ENCODE measurements at regions not wholly inside any gene's neighbourhood (a gene's known extent, or its start where the extent isn't known, plus 50 kb on each side); places are given as distances from the start of the nearest gene placed in this dataset.

GRCh38 chr4:126446917-126447316, 1132.2 kb downstream of the FAT4 start:
- H3K36me3 ChIP-seq (replicated peaks; ENCODE audit: low read depth, low read length) = no peaks in the 10 kb centered on the region
- no peak overlapping the region for H2AFZ ChIP-seq (ENCODE audit: low read depth, low read length)
- H4K20me1 ChIP-seq (ENCODE audit: insufficient read depth, low read length) = no peaks in the 10 kb centered on the region
- TF ChIP-seq CTCF (IDR thresholded peaks at IDR 0.05; ENCODE audit: low read depth, low read length) (no peak), EZH2phosphoT487 (IDR thresholded peaks at IDR 0.05; ENCODE audit: low read depth) (no peak)
- no peaks in the 10 kb centered on the region for H3K27me3 ChIP-seq (ENCODE audit: low read depth, low read length)
- no peak overlapping the region for H3K4me2 ChIP-seq (ENCODE audit: low read length)
- no peak overlapping the region for H3K4me3 ChIP-seq (ENCODE audit: low read length)
- H3K27ac ChIP-seq (ENCODE audit: low read length) = no peak overlapping the region
- H3K9ac ChIP-seq (ENCODE audit: low read length) = no peak overlapping the region
- no peaks in the 10 kb centered on the region for H3K9me3 ChIP-seq (ENCODE audit: insufficient read depth, low read length)
- no peaks in the 10 kb centered on the region for H3K79me2 ChIP-seq (ENCODE audit: low read length)
- no peaks in the 10 kb centered on the region for H3K4me1 ChIP-seq (ENCODE audit: low read length)

GRCh38 chr4:126448086-126448845, 1133.5 kb downstream of the FAT4 start:
- Histone ChIP-seq H3K36me3 (replicated peaks; ENCODE audit: low read depth, low read length) (no peaks in the 10 kb centered on the region), H3K4me3 (ENCODE audit: low read length) (no peak overlapping the region), H3K4me1 (ENCODE audit: low read length) (no peaks in the 10 kb centered on the region), H3K79me2 (ENCODE audit: low read length) (no peaks in the 10 kb centered on the region), H2AFZ (ENCODE audit: low read depth, low read length) (no peak overlapping the region), H3K9ac (ENCODE audit: low read length) (no peak overlapping the region), H3K27me3 (ENCODE audit: low read depth, low read length) (no peaks in the 10 kb centered on the region), H3K4me2 (ENCODE audit: low read length) (no peak overlapping the region), H3K9me3 (ENCODE audit: insufficient read depth, low read length) (no peaks in the 10 kb centered on the region), H4K20me1 (ENCODE audit: insufficient read depth, low read length) (no peaks in the 10 kb centered on the region), H3K27ac (ENCODE audit: low read length) (no peak overlapping the region)
- TF ChIP-seq CTCF (IDR thresholded peaks at IDR 0.05; ENCODE audit: low read depth, low read length) (no peak), EZH2phosphoT487 (IDR thresholded peaks at IDR 0.05; ENCODE audit: low read depth) (no peak)

- Histone ChIP-seq H3K4me2 (ENCODE audit: low read length) (no peak overlapping the region), H3K9ac (ENCODE audit: low read length) (no peak overlapping the region), H3K36me3 (replicated peaks; ENCODE audit: low read depth, low read length) (no peaks in the 10 kb centered on the region), H3K79me2 (ENCODE audit: low read length) (no peaks in the 10 kb centered on the region), H3K9me3 (ENCODE audit: insufficient read depth, low read length) (no peaks in the 10 kb centered on the region), H4K20me1 (ENCODE audit: insufficient read depth, low read length) (no peaks in the 10 kb centered on the region), H3K27me3 (ENCODE audit: low read depth, low read length) (no peaks in the 10 kb centered on the region), H3K4me1 (ENCODE audit: low read length) (no peaks in the 10 kb centered on the region), H3K4me3 (ENCODE audit: low read length) (no peak overlapping the region), H3K27ac (ENCODE audit: low read length) (no peak overlapping the region), H2AFZ (ENCODE audit: low read depth, low read length) (no peak overlapping the region)
- TF ChIP-seq EZH2phosphoT487 (IDR thresholded peaks at IDR 0.05; ENCODE audit: low read depth) = no peak
- TF ChIP-seq CTCF (IDR thresholded peaks at IDR 0.05; ENCODE audit: low read depth, low read length) = no peak
These were observed 1136.6 kb downstream of the FAT4 start for GRCh38 chr4:126451237-126451873.

- H3K4me1 ChIP-seq (ENCODE audit: low read length) = no peaks in the 10 kb centered on the region
- TF ChIP-seq CTCF (IDR thresholded peaks at IDR 0.05; ENCODE audit: low read depth, low read length) (no peak), EZH2phosphoT487 (IDR thresholded peaks at IDR 0.05; ENCODE audit: low read depth) (no peak)
- H3K4me2 ChIP-seq (ENCODE audit: low read length) = no peak overlapping the region
- no peaks in the 10 kb centered on the region for H3K27me3 ChIP-seq (ENCODE audit: low read depth, low read length)
- no peak overlapping the region for H3K4me3 ChIP-seq (ENCODE audit: low read length)
- H3K9me3 ChIP-seq (ENCODE audit: insufficient read depth, low read length) = no peaks in the 10 kb centered on the region
- no peaks in the 10 kb centered on the region for H4K20me1 ChIP-seq (ENCODE audit: insufficient read depth, low read length)
- H3K79me2 ChIP-seq (ENCODE audit: low read length) = no peaks in the 10 kb centered on the region
- no peak overlapping the region for H3K9ac ChIP-seq (ENCODE audit: low read length)
- no peaks in the 10 kb centered on the region for H3K36me3 ChIP-seq (replicated peaks; ENCODE audit: low read depth, low read length)
- H2AFZ ChIP-seq (ENCODE audit: low read depth, low read length) = no peak overlapping the region
- no peak overlapping the region for H3K27ac ChIP-seq (ENCODE audit: low read length)
These were observed 1141.1 kb downstream of the FAT4 start for GRCh38 chr4:126455865-126456264.
